IMR-90 (cell line): ENCODE measurements at regions not wholly inside any gene's neighbourhood (a gene's known extent, or its start where the extent isn't known, plus 50 kb on each side); places are given as distances from the start of the nearest gene placed in this dataset.

Source experiments
- CTCF ChIP-seq: conservative IDR thresholded peaks from 2 replicates; pipeline ENCODE4 v1.5.1; 2012; ENCODE audit warnings: mild to moderate bottlenecking, low read depth, low read length, improper control_type of control experiment
- POLR2A ChIP-seq: IDR thresholded peaks from 2 replicates; pipeline ENCODE4 v1.6.1; 2012; ENCODE audit warnings: mild to moderate bottlenecking, low read depth, low read length
- RFX5 ChIP-seq: IDR thresholded peaks from 2 replicates; pipeline ENCODE4 v1.8.0; 2012; ENCODE audit warnings: low read depth, mild to moderate bottlenecking, low read length, moderate library complexity

GRCh38 chr14:105931808-105932483 is 405.6 kb downstream of the TMEM121 start:
- no peak for TF ChIP-seq RFX5
- TF ChIP-seq CTCF = no peak
- TF ChIP-seq POLR2A = no peak
